Retinal pigment epithelial cell (primary cell): ENCODE measurements at regions not wholly inside any gene's neighbourhood (a gene's known extent, or its start where the extent isn't known, plus 50 kb on each side); places are given as distances from the start of the nearest gene placed in this dataset.

Experiments
- DNase-seq: peaks from one replicate; pipeline ENCODE4 v3.0.0-alpha.2; 2010; ENCODE audit warnings: low read depth
- H3K4me3 ChIP-seq: 2 replicates; pipeline ENCODE4 v1.5.1; 2011; ENCODE audit warnings: mild to moderate bottlenecking, low read length, control low read depth, moderate library complexity
- TF ChIP-seq, protein P1 (sequence below): conservative IDR thresholded peaks from 2 replicates; pipeline ENCODE4 v1.5.1; 2011; ENCODE audit warnings: low read depth, low read length, control low read depth, inconsistent platforms

DNA sequence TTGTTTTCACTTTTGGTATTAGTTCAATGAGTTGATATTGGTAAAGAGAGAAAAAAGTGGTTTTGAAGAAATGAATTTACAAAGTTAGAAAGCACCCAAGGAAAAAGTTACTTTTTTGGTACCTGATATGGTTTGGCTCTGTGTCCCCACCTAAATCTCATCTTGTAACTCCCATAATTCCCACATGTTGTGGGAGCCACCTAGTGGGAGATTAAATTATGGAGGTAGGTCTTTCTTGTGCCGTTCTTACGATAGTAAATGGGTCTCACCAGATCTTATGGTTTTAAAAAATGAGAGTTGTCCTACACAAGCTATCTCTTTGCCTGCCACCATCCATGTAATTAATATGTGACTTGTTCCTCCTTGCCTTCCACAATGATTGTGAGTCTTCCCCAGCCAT is 965.6 kb upstream of the NRXN1 start:
- no peak overlapping the region for H3K4me3 ChIP-seq
- TF ChIP-seq, protein P1, sequence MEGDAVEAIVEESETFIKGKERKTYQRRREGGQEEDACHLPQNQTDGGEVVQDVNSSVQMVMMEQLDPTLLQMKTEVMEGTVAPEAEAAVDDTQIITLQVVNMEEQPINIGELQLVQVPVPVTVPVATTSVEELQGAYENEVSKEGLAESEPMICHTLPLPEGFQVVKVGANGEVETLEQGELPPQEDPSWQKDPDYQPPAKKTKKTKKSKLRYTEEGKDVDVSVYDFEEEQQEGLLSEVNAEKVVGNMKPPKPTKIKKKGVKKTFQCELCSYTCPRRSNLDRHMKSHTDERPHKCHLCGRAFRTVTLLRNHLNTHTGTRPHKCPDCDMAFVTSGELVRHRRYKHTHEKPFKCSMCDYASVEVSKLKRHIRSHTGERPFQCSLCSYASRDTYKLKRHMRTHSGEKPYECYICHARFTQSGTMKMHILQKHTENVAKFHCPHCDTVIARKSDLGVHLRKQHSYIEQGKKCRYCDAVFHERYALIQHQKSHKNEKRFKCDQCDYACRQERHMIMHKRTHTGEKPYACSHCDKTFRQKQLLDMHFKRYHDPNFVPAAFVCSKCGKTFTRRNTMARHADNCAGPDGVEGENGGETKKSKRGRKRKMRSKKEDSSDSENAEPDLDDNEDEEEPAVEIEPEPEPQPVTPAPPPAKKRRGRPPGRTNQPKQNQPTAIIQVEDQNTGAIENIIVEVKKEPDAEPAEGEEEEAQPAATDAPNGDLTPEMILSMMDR: no peak
- DNase-seq: no peak

DNA sequence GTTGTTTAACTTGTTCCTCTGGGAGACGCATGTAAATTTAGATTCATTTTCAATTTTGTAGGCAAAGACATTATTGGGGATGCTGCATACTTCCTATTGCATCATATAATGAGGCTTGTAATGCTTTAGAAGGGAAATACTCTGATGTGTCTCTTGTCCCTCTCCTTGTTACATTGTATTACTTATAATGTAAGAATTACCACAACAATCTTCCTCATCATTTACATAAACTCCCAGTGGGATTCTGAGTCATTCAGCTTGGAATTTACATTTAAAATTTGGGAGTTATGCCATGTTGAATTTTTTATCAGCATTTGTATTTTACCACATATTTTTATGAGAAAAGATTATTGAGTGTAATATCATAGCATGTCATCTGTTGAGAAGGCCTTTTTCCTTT is 963.4 kb upstream of the NRXN1 start:
- TF ChIP-seq, protein P1: no peak
- H3K4me3 ChIP-seq: no peak overlapping the region
- no peak for DNase-seq

DNA sequence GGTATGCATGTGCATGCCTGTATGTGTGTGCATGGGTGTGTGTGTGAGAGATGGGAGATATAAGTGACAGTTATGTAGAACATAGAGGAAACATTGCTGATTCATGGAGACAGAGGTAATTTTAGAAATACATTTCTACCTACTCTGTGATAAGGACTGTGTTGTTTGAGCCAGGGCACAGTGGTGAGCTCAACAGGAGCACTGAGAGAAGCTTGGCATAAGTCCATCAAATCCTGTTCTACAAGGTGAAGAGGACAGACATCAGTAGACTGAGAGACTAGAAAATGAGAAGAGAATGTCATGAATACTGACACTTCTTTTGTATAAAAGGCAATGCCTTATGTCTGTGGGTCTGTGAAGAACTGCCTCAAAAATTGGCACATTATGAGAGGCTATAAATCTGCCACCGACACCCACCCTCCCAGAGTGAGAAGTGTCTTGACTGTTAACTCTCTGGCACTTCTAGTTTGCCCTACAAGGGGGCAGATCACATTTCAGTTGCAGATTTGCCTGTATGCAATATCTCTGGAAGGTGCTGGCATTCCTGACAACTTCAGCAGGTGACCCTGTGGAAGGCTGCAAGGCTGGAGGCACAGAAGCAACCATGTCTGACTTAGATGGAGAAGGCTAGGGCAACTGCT is 962.3 kb upstream of the NRXN1 start:
- TF ChIP-seq, protein P1: no peak
- H3K4me3 ChIP-seq: no peak overlapping the region
- DNase-seq: no peak

DNA sequence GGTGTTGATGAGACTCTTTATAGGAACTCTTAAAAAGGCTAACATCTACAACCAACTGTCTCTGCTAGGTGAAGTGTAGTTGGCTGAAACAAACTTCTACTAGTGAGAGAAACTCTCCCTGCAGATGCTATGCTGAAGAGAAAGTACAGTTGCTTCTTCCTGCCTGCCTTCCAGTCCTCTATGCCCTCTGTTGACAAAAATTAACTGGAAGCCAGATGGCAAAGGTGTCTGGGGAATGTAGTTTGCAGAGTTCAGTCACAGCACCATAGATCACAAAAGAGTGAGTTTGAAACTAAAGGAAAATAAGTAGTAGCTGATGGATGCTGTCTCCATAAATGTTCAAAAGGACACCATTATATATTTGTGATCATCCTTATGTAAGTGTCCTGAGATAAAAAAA is 958.8 kb upstream of the NRXN1 start:
- H3K4me3 ChIP-seq: no peak overlapping the region
- no peak for DNase-seq
- TF ChIP-seq, protein P1: no peak

DNA sequence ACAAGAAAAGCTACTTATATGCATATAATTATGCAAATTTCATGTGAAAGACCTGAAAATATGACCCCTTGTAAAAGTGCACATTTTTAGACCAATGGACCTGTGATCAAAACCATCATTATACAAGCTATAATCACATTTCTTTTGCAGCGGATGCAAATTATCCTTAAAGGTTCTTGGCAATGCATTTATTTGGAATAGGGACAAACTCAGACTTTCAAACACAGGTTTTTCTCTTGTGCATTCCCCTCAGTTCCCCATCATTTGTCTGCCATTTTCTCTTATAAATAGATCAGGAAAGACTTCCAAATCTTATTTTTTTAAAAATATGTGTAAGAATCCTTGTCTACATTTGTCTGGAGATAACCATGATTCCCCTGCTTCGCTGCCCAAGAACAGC is 954.2 kb upstream of the NRXN1 start:
- TF ChIP-seq, protein P1: no peak
- no peak overlapping the region for H3K4me3 ChIP-seq
- no peak for DNase-seq

DNA sequence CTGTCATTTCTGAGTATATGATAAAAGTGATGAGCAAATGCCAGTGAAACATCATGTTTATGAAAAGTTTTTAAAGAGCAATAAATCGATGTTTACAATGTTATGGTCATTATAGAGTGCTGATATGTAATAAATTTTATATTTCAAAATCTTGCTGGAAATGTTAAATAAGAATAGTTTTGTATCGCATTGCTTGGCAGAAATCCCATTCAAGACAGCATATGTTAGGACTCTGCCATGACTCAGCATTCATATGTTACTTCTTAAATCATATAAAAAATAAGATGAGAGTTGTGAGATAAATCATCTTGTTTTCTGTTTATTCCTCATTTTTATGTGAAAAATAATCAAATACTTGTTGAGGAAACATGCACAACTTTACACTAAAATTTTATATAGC is 949.9 kb upstream of the NRXN1 start:
- DNase-seq: no peak
- TF ChIP-seq, protein P1: no peak
- H3K4me3 ChIP-seq: no peak overlapping the region

DNA sequence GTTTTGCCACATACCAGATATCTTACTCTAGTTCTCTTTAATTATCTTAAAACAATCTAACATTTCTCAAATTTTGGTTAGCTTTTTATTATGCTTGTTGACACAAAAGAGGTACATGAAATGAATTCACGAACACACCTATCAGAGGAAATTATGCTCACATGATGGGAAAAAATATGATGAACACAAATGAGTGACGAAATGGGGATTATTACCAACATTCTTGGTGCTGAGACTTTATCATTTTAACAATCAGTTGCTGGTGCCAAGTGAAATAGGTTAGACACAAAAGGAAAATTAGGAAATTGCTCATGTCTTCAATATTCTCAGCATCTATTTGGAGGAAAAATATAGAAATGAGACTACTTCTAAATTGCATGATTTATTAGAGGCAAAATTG is 944.7 kb upstream of the NRXN1 start:
- no peak overlapping the region for H3K4me3 ChIP-seq
- TF ChIP-seq, protein P1: no peak
- no peak for DNase-seq
